K562 (cell line): ENCODE measurements at regions not wholly inside any gene's neighbourhood (a gene's known extent, or its start where the extent isn't known, plus 50 kb on each side); places are given as distances from the start of the nearest gene placed in this dataset.

Experiments
- ATAC-seq: fragments of 200-7000 bp; cut with Tn5 transposase; 3 replicates; pipeline ENCODE4 v1.9.1; 2020; ENCODE audit warnings: moderate library complexity
- BruUV-seq: library from RNA; stranded (reverse); fragments of 400-500 nt; replicated peaks from 2 replicates; lab custom pipeline; 2021; lab: Mats Ljungman, UMichigan
- CTCF ChIA-PET: fragments of 300-600 bp; formaldehyde crosslinking; extraction: SDS; loops from one replicate; lab custom pipeline; 2021; ENCODE audit warnings: low intra/inter-chr PET ratio; lab: Yijun Ruan, JAX
- POLR2A ChIA-PET: fragments of 300-600, 350-650 bp; sonication (Branson Sonifier 250); formaldehyde crosslinking; extraction: SDS; loops from one replicate; lab custom pipeline; 2021; ENCODE audit warnings: antibody characterized with exemption, inconsistent platforms; lab: Yijun Ruan, JAX
- DNase-seq, 4 experiments: peaks; one replicate each; pipeline versions ENCODE4 v3.0.0 to v3.0.0-alpha.2; 2011 to 2018; ENCODE audit warnings: low spot score in 3 of 4, mixed read lengths in 3 of 4; ENCODE audit errors: extremely low read depth in 1 of 4
- FAIRE-seq: peaks from 2 replicates; lab custom pipeline; 2011; peaks lifted over from hg19 to GRCh38; lab: Jason Lieb, UNC
- H2AFZ ChIP-seq: 2 replicates; pipeline ENCODE4 v1.6.0; 2011; ENCODE audit warnings: low read depth, low read length, control low read depth, inconsistent platforms
- H3K27ac ChIP-seq: fragments of 200-600 bp; 3 replicates; pipeline ENCODE4 v1.8.0; 2011; ENCODE audit warnings: low read depth, mild to moderate bottlenecking, control low read depth, inconsistent platforms, low read length, moderate library complexity, mixed read lengths; ENCODE audit errors: extremely low read depth
- H3K27me3 ChIP-seq, 2 experiments: fragments of 300-600 bp in 1 of 2; 2 replicates in 1 of 2; 3 replicates in 1 of 2; pipeline versions ENCODE4 v1.6.0 to v1.8.0; 2011; ENCODE audit warnings: inconsistent platforms in 2 of 2, low read length in 2 of 2, mild to moderate bottlenecking in 1 of 2, mixed read lengths in 1 of 2, moderate library complexity in 1 of 2; ENCODE audit not compliant: control insufficient read depth in 2 of 2, insufficient read depth in 2 of 2
- H3K36me3 ChIP-seq: fragments of 300-600 bp; 3 replicates; pipeline ENCODE4 v1.8.0; 2011; ENCODE audit warnings: mild to moderate bottlenecking, low read length, inconsistent platforms; ENCODE audit not compliant: control insufficient read depth, insufficient read depth
- H3K4me1 ChIP-seq, 2 experiments: fragments of 200-600 bp in 1 of 2; replicated peaks in 1 of 2; 2 replicates in 1 of 2; 3 replicates in 1 of 2; pipeline versions ENCODE4 v1.5.1 to v1.8.0; 2011; ENCODE audit warnings: inconsistent platforms in 2 of 2, low read length in 2 of 2, mild to moderate bottlenecking in 1 of 2, mixed read lengths in 1 of 2, moderate library complexity in 1 of 2; ENCODE audit not compliant: control insufficient read depth in 2 of 2, insufficient read depth in 2 of 2
- H3K4me2 ChIP-seq: 2 replicates; pipeline ENCODE4 v1.6.1; 2011; ENCODE audit warnings: low read length, control low read depth, inconsistent platforms, mixed read lengths; ENCODE audit not compliant: insufficient read depth
- H3K4me3 ChIP-seq: fragments of 200-600 bp; sonication (generic), shearing (Covaris generic); 2 replicates; pipeline ENCODE4 v1.5.1; 2016; ENCODE audit warnings: control low read depth, inconsistent platforms
- H3K79me2 ChIP-seq: fragments of 200-600 bp; 3 replicates; pipeline ENCODE4 v1.8.0; 2011; ENCODE audit warnings: low read length, inconsistent platforms; ENCODE audit not compliant: control insufficient read depth, insufficient read depth
- H3K9ac ChIP-seq, 2 experiments: 2 replicates each; pipeline versions ENCODE4 v1.6.0 to v1.6.1; 2011; ENCODE audit warnings: low read depth in 2 of 2, low read length in 2 of 2, control low read depth in 1 of 2, inconsistent platforms in 1 of 2, mild to moderate bottlenecking in 1 of 2, mixed read lengths in 1 of 2; ENCODE audit not compliant: insufficient read depth in 1 of 2
- H3K9me1 ChIP-seq: one replicate; pipeline ENCODE4 v1.6.0; 2011; ENCODE audit warnings: inconsistent platforms, mild to moderate bottlenecking, low read length, moderate library complexity; ENCODE audit not compliant: control insufficient read depth, insufficient read depth
- H3K9me3 ChIP-seq: replicated peaks from 2 replicates; pipeline ENCODE4 v1.5.1; 2011; ENCODE audit warnings: low read depth, low read length, inconsistent platforms; ENCODE audit not compliant: control insufficient read depth, insufficient read depth
- H4K20me1 ChIP-seq: replicated peaks from 2 replicates; pipeline ENCODE4 v1.6.1; 2011; ENCODE audit warnings: low read length, inconsistent platforms, mixed read lengths; ENCODE audit not compliant: control insufficient read depth, insufficient read depth
- ATF2 ChIP-seq: sonication (generic); formaldehyde crosslinking; IDR thresholded peaks from 2 replicates; pipeline ENCODE4 v1.8.1; 2022; ENCODE audit warnings: missing genetic modification reagents
- CBX5 ChIP-seq: IDR thresholded peaks from 2 replicates; pipeline ENCODE4 v1.6.1; 2014; ENCODE audit warnings: low read depth, borderline replicate concordance
- DDX20 ChIP-seq: fragments of 450-650 bp; IDR thresholded peaks from 2 replicates; pipeline ENCODE4 v1.6.1; 2016; ENCODE audit warnings: missing genetic modification characterization, low read depth, mild to moderate bottlenecking, missing compliant biosample characterization, moderate library complexity
- DMBX1 ChIP-seq: fragments of 250-450 bp; sonication (Bioruptor Pico); IDR thresholded peaks from 2 replicates; pipeline ENCODE4 v1.8.0; 2022; ENCODE audit warnings: inconsistent platforms, mild to moderate bottlenecking, moderate library complexity, borderline replicate concordance
- EGR1 ChIP-seq: fragments of 450-650 bp; conservative IDR thresholded peaks from 2 replicates; pipeline ENCODE4 v1.6.1; 2017; ENCODE audit warnings: mild to moderate bottlenecking
- OTX1 ChIP-seq: fragments of 450-650 bp; formaldehyde crosslinking; IDR thresholded peaks from 2 replicates; pipeline ENCODE4 v1.4.0; 2022; ENCODE audit warnings: mild to moderate bottlenecking
- RAD51 ChIP-seq: fragments of 450-650 bp; IDR thresholded peaks from 2 replicates; pipeline ENCODE4 v1.7.1; 2016; ENCODE audit warnings: low read depth, mild to moderate bottlenecking, borderline replicate concordance
- U2AF1 ChIP-seq: fragments of 200-400 bp; formaldehyde crosslinking; optimal IDR thresholded peaks from 2 replicates; pipeline ENCODE3; 2017; ENCODE audit warnings: mild to moderate bottlenecking, low read depth, low read length, moderate library complexity
- ZNF324 ChIP-seq: fragments of 250-450 bp; sonication (Bioruptor Pico); IDR thresholded peaks from 2 replicates; pipeline ENCODE4 v1.4.0; 2020; ENCODE audit warnings: mild to moderate bottlenecking
- ZNF551 ChIP-seq: fragments of 250-450 bp; sonication (Bioruptor Pico); IDR thresholded peaks from 2 replicates; pipeline ENCODE4 v1.5.0; 2021; ENCODE audit warnings: mild to moderate bottlenecking, moderate library complexity
- WGBS: fragments of 100-300 bp; shearing (Covaris generic); methylation state at CpG from one replicate; pipeline ENCODE4 v1.1.6; 2016; ENCODE audit warnings: low coverage, mixed read lengths; ENCODE audit not compliant: insufficient coverage; ENCODE audit errors: missing lambda C conversion rate; 5-methylcytosine and 5-hydroxymethylcytosine counted together
- in situ Hi-C: fragments of 300-500 bp; cut with MboI; formaldehyde crosslinking; loops from 4 replicates; pipeline ENCODE4 v1.15.0; 2018; ENCODE audit warnings: inconsistent platforms, mixed read lengths
- intact Hi-C: fragments of 100-400 bp; cut with micrococcal nuclease; formaldehyde crosslinking; loops from 2 replicates; pipeline ENCODE4 v1.14.2; 2022
- TF ChIP-seq, protein P1 (sequence below): fragments of 250-450 bp; sonication (Bioruptor Pico); IDR thresholded peaks from 2 replicates; pipeline ENCODE4 v1.5.0; 2021; ENCODE audit warnings: mild to moderate bottlenecking, moderate library complexity

DNA sequence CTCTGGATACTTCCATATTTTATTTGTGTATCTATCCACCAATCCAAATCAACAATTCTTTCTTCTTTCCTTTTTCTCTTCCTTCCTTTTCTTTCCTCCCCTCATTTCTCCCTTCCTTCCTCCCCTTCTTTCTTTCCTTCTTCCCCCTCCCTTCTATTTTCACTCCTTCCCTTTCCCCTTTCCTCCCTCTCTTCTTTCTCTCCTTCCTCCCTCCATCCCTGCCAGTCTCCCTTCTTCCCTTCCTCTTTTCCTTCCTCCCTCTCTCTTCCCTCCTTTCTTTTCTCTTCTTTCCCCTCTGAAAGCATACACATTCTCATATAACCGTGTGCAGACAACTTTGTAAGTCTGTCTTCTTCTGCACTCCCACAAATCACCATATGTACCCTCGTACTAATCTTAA lies 382.3 kb upstream of the MAF start (continued):
- no peak for TF ChIP-seq ATF2 (CRISPR knock-in tag)
- no peak for TF ChIP-seq DDX20 (tag)
- TF ChIP-seq DMBX1 (CRISPR knock-in tag) = no peak

DNA sequence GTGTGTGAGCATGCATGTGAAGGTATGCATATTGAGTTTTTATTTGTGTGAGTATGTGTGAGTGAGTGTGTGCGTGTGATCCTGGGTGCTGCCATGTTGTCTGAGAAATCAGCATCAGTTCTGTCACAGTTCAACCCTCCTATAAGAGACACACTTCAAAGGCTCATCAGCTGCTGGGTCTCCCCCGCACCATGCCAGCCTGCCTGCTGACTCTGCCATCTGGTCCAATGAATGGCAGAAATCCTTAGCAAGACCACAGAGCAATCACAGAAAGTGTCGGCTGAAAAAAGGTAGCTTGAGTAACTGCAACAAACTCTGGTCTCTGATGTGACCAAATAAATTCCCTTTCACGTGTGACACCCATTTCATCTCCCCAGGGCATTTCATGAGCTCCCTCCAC lies 381.8 kb upstream of the MAF start:
- no peaks in the 10 kb centered on the region for H3K36me3 ChIP-seq
- no peak for FAIRE-seq
- no peaks in the 10 kb centered on the region for H4K20me1 ChIP-seq
- H3K4me2 ChIP-seq = no peak overlapping the region
- no peaks in the 10 kb centered on the region for H3K27me3 ChIP-seq
- POLR2A ChIA-PET = interaction anchor here (1.0 to 1.2 kb wide), 2 partner anchors 11 kb away, joined by 3 to 4 read pairs; no protein-coding TSS in a partner anchor
- no peak overlapping the region for H3K4me3 ChIP-seq
- H3K27ac ChIP-seq = no peak overlapping the region
- intact Hi-C loops (no loop called here), in situ Hi-C loops (no loop called here)
- CTCF ChIA-PET = interaction anchor here (0.5 kb wide), 1 partner anchor 114 kb away, joined by 3 read pairs; no protein-coding TSS in a partner anchor
- no peaks in the 10 kb centered on the region for H3K9me3 ChIP-seq
- WGBS = 68% methylated on average over 4 of the region's 4 CpGs
- no peak overlapping the region for H2AFZ ChIP-seq
- no TSS peak for BruUV-seq
- H3K79me2 ChIP-seq = no peaks in the 10 kb centered on the region
- ATAC-seq = no peak
- peaks cover 5 to 15% of the 10 kb centered on the region in 2 experiments for H3K4me1 ChIP-seq
- no peak overlapping the region; a peak in 1 of 4 replicates for H3K9ac ChIP-seq
- DNase-seq = no peak
- H3K9me1 ChIP-seq = no peaks in the 10 kb centered on the region
- TF ChIP-seq CBX5 = no peak
- no peak for TF ChIP-seq EGR1
- no peak for TF ChIP-seq ZNF324 (CRISPR knock-in tag)
- no peak for TF ChIP-seq U2AF1
- no peak for TF ChIP-seq OTX1 (CRISPR knock-in tag)
- no peak for TF ChIP-seq RAD51
- TF ChIP-seq, protein P1, sequence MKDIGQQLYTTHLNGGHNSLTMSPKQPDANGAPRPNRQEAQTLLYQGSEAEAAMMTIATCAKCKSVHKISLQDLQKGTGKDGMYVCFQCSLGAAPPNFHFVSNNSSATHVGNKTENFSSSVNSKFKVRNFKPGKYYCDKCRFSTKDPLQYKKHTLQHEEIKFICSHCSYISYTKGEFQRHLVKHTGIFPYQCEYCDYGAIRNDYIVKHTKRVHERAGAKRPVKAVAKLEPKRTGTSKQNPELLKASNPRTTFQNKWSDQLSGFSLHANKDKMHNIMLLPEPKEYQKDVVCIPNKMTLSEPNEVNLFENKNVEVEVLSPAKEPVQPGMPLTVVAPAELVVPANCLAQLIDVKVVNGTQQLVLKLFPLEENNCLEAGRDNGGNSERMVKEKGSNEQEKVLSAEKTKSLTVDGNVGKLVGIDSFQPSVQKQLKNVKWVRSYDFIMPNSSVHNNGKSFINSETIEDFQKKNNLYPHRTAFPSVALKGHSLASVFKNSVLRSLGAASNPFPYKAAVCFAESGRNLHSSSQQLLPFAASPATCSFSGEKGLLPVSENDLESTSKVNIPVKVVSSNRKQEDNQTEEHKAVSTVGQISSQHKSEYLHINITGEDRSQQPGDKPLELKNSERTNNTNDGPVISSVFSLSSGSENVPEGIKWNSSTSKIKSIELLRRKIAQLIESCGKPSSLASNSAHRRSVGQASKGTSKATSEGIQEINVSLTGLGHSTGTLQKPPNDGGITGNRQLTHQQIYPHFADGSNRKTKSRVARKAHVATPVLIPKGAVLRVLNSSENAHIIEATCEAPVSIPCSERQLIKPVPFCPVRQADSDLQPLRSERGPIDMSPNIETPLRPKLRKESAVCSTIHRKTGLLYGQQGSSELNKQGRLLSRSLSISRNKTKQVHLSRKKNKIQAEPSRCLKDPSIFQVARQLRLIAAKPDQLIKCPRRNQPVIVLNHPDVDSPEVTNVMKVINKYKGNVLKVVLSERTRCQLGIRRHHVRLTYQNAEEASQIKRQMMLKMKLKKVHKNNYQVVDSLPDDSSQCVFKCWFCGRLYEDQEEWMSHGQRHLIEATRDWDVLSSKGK (CRISPR knock-in tag) = no peak
- no peak for TF ChIP-seq ZNF551
